Neural progenitor cell (in vitro differentiated cells): ENCODE measurements at regions not wholly inside any gene's neighbourhood (a gene's known extent, or its start where the extent isn't known, plus 50 kb on each side); places are given as distances from the start of the nearest gene placed in this dataset.
"Not testable (repeated sequence)": the region's sequence is repeated elsewhere in the genome, so short reads cannot be mapped to it uniquely, and the experiment has no call there.

ENCODE experiments used
- EZH2 ChIP-seq: fragments of 200-600 bp; sonication (generic); IDR thresholded peaks from 2 replicates; pipeline ENCODE4 v1.6.1; 2017; ENCODE audit warnings: antibody characterized with exemption, mild to moderate bottlenecking, moderate library complexity
- EZH2phosphoT487 ChIP-seq: fragments of 200-600 bp; sonication (generic); IDR thresholded peaks from 2 replicates; pipeline ENCODE4 v1.6.1; 2017; ENCODE audit warnings: antibody characterized with exemption
- TF ChIP-seq, protein P1 (sequence below): fragments of 200-600 bp; sonication (generic); IDR thresholded peaks from 2 replicates; pipeline ENCODE4 v1.5.1; 2017; ENCODE audit warnings: antibody characterized with exemption, mild to moderate bottlenecking

DNA sequence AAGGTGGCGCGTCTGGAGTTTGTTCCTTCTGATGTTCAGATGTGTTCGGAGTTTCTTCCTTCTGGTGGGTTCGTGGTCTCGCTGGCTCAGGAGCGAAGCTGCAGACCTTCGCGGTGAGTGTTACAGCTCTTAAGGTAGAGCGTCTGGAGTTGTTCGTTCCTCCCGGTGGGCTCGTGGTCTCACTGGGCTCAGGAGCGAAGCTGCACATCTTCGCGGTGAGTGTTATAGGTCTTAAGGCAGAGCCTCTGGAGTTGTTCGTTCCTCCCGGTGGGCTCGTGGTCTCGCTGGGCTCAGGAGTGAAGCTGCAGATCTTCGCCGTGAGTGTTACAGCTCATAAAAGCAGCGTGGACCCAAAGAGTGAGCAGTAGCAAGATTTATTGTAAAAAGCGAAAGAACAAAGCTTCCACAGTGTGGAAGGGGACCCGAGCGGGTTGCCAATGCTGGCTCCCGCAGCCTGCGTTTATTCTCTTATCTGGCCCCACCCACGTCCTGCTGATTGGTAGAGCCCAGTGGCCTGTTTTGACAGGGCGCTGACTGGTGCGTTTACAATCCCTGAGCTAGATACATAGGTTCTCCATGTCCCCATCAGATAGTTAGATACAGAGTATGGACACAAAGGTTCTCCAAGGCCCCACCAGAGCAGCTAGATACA is 322.5 kb upstream of the KCND2 start:
- TF ChIP-seq, protein P1, sequence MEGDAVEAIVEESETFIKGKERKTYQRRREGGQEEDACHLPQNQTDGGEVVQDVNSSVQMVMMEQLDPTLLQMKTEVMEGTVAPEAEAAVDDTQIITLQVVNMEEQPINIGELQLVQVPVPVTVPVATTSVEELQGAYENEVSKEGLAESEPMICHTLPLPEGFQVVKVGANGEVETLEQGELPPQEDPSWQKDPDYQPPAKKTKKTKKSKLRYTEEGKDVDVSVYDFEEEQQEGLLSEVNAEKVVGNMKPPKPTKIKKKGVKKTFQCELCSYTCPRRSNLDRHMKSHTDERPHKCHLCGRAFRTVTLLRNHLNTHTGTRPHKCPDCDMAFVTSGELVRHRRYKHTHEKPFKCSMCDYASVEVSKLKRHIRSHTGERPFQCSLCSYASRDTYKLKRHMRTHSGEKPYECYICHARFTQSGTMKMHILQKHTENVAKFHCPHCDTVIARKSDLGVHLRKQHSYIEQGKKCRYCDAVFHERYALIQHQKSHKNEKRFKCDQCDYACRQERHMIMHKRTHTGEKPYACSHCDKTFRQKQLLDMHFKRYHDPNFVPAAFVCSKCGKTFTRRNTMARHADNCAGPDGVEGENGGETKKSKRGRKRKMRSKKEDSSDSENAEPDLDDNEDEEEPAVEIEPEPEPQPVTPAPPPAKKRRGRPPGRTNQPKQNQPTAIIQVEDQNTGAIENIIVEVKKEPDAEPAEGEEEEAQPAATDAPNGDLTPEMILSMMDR, result not testable (repeated sequence)
- not testable (repeated sequence) for TF ChIP-seq EZH2, EZH2phosphoT487
